ENCODE measurements at regions not wholly inside any gene's neighbourhood (a gene's known extent, or its start where the extent isn't known, plus 50 kb on each side); places are given as distances from the start of the nearest gene placed in this dataset.

DNA sequence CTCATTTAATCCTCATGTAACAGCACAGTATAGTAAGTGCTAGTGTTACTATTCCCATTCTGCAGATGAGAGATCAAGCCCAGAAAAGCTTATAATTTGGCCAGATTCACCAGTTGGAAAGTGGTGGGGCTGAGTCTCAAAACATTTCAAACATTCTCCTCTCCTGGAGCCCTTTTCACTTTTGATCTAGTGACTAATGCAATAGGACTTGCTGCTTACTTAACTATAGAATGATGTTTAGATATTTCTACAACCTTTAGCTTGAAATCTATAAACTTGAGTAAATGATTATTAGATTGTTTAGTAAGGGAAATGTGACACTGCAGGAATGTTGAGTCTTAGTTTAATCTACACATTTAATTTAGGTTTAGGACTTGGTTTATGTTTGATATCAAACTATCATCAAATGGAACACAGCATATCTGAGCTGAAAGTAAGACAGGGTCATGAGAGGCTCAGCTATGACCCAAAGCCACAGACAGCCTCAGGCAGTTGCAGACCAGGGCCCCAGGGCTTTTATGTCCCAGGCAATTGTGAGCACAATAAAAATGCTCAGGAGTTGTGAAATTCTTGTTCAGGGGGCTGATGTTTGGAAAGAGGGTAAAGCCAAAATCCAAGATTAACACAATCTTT lies 199.5 kb upstream of the HS3ST1 start:
- Histone ChIP-seq H3K9me2 (ENCODE audit: insufficient read depth) (no peaks in the 10 kb centered on the region), H3K4me3 (peak overlapping the region; percentile 14; the same call in 1 of the 2 replicates), H3K36me3 (ENCODE audit: low read depth) (no peaks in the 10 kb centered on the region), H3K27me3 (ENCODE audit: insufficient read depth, low read depth) (no peaks in the 10 kb centered on the region), H3K9me3 (ENCODE audit: insufficient read depth, low read depth) (peaks cover 13% of the 10 kb centered on the region; the same call in 1 of the 2 replicates), H3F3A (ENCODE audit: insufficient read depth, low read depth) (peaks cover 32% of the 10 kb centered on the region), H3K79me2 (ENCODE audit: low read depth) (no peaks in the 10 kb centered on the region), H4K20me1 (ENCODE audit: insufficient read depth) (no peaks in the 10 kb centered on the region), H3K4me1 (replicated peaks; ENCODE audit: insufficient read depth) (peaks cover 79% of the 10 kb centered on the region), H3K4me2 (peak overlapping the region; percentile 51), H3K27ac (peak overlapping the region; percentile 94), H2AFZ (no peak overlapping the region)
- CTCF ChIA-PET, result interaction anchor here (1.0 kb wide), 1 partner anchor 199 kb away, joined by 4 read pairs; the partner anchor contains the start of gene HS3ST1
- peak; percentile 61 to 79 for DNase-seq
- POLR2A ChIA-PET (ENCODE audit: unreplicated experiment), result interaction anchor here (0.6 to 0.7 kb wide), 4 partner anchors 31 to 159 kb away, joined by 3 to 4 read pairs (median 3); no protein-coding TSS in a partner anchor
- BruUV-seq (replicated peaks), result no TSS peak
- intact Hi-C loops (cut with micrococcal nuclease; ENCODE audit: unreplicated experiment), result no loop called here
- TF ChIP-seq, protein P1, sequence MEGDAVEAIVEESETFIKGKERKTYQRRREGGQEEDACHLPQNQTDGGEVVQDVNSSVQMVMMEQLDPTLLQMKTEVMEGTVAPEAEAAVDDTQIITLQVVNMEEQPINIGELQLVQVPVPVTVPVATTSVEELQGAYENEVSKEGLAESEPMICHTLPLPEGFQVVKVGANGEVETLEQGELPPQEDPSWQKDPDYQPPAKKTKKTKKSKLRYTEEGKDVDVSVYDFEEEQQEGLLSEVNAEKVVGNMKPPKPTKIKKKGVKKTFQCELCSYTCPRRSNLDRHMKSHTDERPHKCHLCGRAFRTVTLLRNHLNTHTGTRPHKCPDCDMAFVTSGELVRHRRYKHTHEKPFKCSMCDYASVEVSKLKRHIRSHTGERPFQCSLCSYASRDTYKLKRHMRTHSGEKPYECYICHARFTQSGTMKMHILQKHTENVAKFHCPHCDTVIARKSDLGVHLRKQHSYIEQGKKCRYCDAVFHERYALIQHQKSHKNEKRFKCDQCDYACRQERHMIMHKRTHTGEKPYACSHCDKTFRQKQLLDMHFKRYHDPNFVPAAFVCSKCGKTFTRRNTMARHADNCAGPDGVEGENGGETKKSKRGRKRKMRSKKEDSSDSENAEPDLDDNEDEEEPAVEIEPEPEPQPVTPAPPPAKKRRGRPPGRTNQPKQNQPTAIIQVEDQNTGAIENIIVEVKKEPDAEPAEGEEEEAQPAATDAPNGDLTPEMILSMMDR (conservative IDR thresholded peaks at IDR 0.05), result no peak
- no peak for TF ChIP-seq EZH2 (IDR thresholded peaks at IDR 0.05; ENCODE audit: low read depth)

DNA sequence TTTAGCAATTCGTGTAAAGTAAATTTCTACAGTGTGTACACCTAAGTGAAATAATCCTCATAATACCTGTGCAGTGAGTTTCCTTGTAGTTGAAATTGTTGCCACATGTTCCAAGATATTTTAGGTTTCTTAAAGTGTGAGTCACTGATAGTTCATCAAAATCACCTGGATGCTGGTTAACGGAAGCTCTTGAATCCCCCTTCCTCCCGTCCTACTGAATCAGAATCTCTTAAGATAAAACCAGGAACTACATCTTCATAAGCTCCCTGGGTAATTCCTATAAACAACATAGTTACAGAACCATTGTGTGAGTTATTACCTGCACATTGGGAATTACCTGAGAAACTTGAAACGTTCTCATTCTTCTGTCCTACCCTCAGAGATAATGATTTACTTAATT lies 197.4 kb upstream of the HS3ST1 start:
- ChIA-PET POLR2A (ENCODE audit: unreplicated experiment) (interaction anchor here (0.5 to 1.1 kb wide), 4 partner anchors 9 to 1509 kb away, joined by 3 to 12 read pairs (median 6); no protein-coding TSS in a partner anchor), CTCF (no interaction called here)
- H3K79me2 ChIP-seq (ENCODE audit: low read depth), result no peaks in the 10 kb centered on the region
- no peaks in the 10 kb centered on the region for H3K27me3 ChIP-seq (ENCODE audit: insufficient read depth, low read depth)
- H3K4me3 ChIP-seq, result no peak overlapping the region
- no TSS peak for BruUV-seq (replicated peaks)
- H3K9me3 ChIP-seq (ENCODE audit: insufficient read depth, low read depth), result peaks cover 8% of the 10 kb centered on the region; the same call in 1 of the 2 replicates
- no peaks in the 10 kb centered on the region for H3K36me3 ChIP-seq (ENCODE audit: low read depth)
- TF ChIP-seq EZH2 (IDR thresholded peaks at IDR 0.05; ENCODE audit: low read depth), result no peak
- TF ChIP-seq, protein P1 (conservative IDR thresholded peaks at IDR 0.05), result no peak
- no peaks in the 10 kb centered on the region for H4K20me1 ChIP-seq (ENCODE audit: insufficient read depth)
- 0 out of 2 replicates have a peak overlapping the region, but pooled peaks have one; percentile 9 for H2AFZ ChIP-seq
- no peaks in the 10 kb centered on the region for H3K9me2 ChIP-seq (ENCODE audit: insufficient read depth)
- peaks cover 68% of the 10 kb centered on the region for H3K4me1 ChIP-seq (replicated peaks; ENCODE audit: insufficient read depth)
- H3K4me2 ChIP-seq, result peak overlapping the region; percentile 56
- H3F3A ChIP-seq (ENCODE audit: insufficient read depth, low read depth), result peaks cover 32% of the 10 kb centered on the region
- intact Hi-C loops (cut with micrococcal nuclease; ENCODE audit: unreplicated experiment), result no loop called here
- peak in 1 of 2 experiments; percentile 86 for DNase-seq
- peak overlapping the region; percentile 94 for H3K27ac ChIP-seq

DNA sequence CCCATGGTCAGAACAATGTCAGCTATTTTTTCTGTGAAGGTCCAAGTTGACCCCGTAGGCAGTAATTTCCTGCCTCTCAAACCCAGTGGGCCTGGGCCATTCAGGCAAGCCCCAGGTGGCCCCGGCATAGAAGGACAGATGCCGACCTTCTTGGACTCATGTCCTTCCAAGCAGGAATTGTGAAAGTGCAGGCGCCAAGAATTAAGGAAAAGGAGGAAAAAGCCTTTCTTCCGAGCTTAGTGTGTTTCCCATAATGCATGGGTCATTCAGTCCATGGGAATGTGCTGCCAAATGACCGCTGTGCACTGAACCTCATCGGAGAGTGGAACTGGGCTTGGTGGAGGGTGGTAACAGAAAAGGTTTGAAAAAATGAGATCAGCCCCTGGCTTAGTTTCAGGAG lies 196.5 kb upstream of the HS3ST1 start:
- H3K9me2 ChIP-seq (ENCODE audit: insufficient read depth), result no peaks in the 10 kb centered on the region
- no peak for TF ChIP-seq EZH2 (IDR thresholded peaks at IDR 0.05; ENCODE audit: low read depth)
- TF ChIP-seq, protein P1 (conservative IDR thresholded peaks at IDR 0.05), result no peak
- H3K79me2 ChIP-seq (ENCODE audit: low read depth), result no peaks in the 10 kb centered on the region
- BruUV-seq (replicated peaks), result TSS peak; percentile 75
- H3K27me3 ChIP-seq (ENCODE audit: insufficient read depth, low read depth), result no peaks in the 10 kb centered on the region
- H3K4me3 ChIP-seq, result no peak overlapping the region
- H4K20me1 ChIP-seq (ENCODE audit: insufficient read depth), result no peaks in the 10 kb centered on the region
- H3K4me1 ChIP-seq (replicated peaks; ENCODE audit: insufficient read depth), result peaks cover 68% of the 10 kb centered on the region
- DNase-seq, result no peak
- peak overlapping the region; percentile 56 for H3K4me2 ChIP-seq
- POLR2A ChIA-PET (ENCODE audit: unreplicated experiment), result interaction anchor here (1.1 kb wide), 1 partner anchor 10 kb away, joined by 12 read pairs; no protein-coding TSS in a partner anchor
- H3K36me3 ChIP-seq (ENCODE audit: low read depth), result no peaks in the 10 kb centered on the region
- CTCF ChIA-PET, result interaction anchor here (0.7 kb wide), 1 partner anchor 10 kb away, joined by 3 read pairs; no protein-coding TSS in a partner anchor
- peaks cover 8% of the 10 kb centered on the region; the same call in 1 of the 2 replicates for H3K9me3 ChIP-seq (ENCODE audit: insufficient read depth, low read depth)
- peak overlapping the region; percentile 94 for H3K27ac ChIP-seq
- peaks cover 32% of the 10 kb centered on the region for H3F3A ChIP-seq (ENCODE audit: insufficient read depth, low read depth)
- no peak overlapping the region for H2AFZ ChIP-seq
- intact Hi-C loops (cut with micrococcal nuclease; ENCODE audit: unreplicated experiment), result no loop called here

All from PC-9 (cell line).